ENCODE measurements at regions not wholly inside any gene's neighbourhood (a gene's known extent, or its start where the extent isn't known, plus 50 kb on each side); places are given as distances from the start of the nearest gene placed in this dataset.
A peak's percentile ranks its signal among the peaks of the same experiment; 100 is the strongest.

- TF ChIP-seq ESRRA (IDR thresholded peaks at IDR 0.05; ENCODE audit: borderline replicate concordance, low read depth) (peak; percentile 34; the same call in 1 of the 2 replicates), BRF1 (IDR thresholded peaks at IDR 0.05; ENCODE audit: borderline replicate concordance, extremely low read depth, insufficient read length) (no peak), TEAD2 (tag; IDR thresholded peaks at IDR 0.05) (no peak), NFIC (IDR thresholded peaks at IDR 0.05) (0 out of 2 replicates have a peak, but pooled peaks have one; percentile 13), AFF1 (IDR thresholded peaks at IDR 0.05; ENCODE audit: low read depth in 1 of 2, partially characterized antibody in 2 of 2) (no peak), NFE2 (IDR thresholded peaks at IDR 0.05; ENCODE audit: low read depth) (peak; percentile 52; the same call in 1 of the 2 replicates)
These were observed 88.6 kb upstream of the ID2 start (continued) for GRCh38 chr2:8593243-8593642.

DNA sequence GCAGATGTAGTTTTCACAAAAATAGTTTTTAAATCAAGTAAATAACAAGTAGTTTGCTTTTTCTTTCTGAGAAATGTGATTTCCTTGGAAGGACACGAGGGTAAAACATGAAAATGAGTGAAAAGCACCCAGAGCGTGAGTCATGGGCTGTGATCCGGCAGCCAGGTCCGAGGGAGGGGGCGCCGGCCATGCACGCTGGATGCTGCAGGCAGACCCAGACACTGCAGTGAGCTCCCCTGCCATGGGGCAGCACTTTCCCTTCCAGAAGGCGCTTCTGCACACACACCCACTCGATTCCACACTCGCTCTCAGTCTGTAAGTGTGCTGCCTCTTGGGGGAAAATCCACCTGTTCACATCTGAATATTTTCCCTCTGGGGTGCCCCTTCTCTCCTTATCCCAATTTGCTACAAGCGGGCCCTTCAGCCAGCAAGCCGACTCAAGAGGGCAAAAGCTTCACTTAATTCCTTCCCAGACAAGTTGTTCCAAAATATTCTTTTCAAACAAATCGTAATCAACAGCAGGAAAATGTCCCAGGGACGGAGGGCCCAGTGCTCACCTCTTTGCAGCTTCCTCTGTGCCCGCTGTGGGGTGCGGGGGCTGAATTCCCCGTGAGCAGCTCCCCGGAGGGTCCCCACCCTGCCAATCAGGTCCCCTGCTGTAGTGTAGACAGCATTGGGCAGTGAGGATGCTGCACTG, 87.0 kb upstream of the ID2 start:
- H3K9me1 ChIP-seq (ENCODE audit: control insufficient read depth, insufficient read depth, low read length), result no peaks in the 10 kb centered on the region
- H3K4me3 ChIP-seq, result no peak overlapping the region
- no peak overlapping the region; the same call in 1 of the 2 replicates for H2AFZ ChIP-seq (ENCODE audit: low read depth, low read length)
- H3K79me2 ChIP-seq (ENCODE audit: control insufficient read depth, insufficient read depth, low read length), result no peaks in the 10 kb centered on the region
- ATAC-seq (no peak), FAIRE-seq (no peak), DNase-seq (ENCODE audit: extremely low read depth in 1 of 4, low spot score in 3 of 4) (no peak)
- 23% methylated on average over 18 of the region's 18 CpGs for WGBS (ENCODE audit: insufficient coverage, low coverage, missing lambda C conversion rate)
- no peak overlapping the region for H3K27ac ChIP-seq (ENCODE audit: extremely low read depth, low read depth, low read length)
- no peaks in the 10 kb centered on the region for H4K20me1 ChIP-seq (replicated peaks; ENCODE audit: control insufficient read depth, insufficient read depth, low read length)
- 0 out of 2 replicates have a peak, but pooled peaks have one; percentile 43 for TF ChIP-seq FOSL1 (tag; conservative IDR thresholded peaks at IDR 0.05)
- 0 out of 2 replicates have a peak, but pooled peaks have one; percentile 20 for TF ChIP-seq ATF3 (IDR thresholded peaks at IDR 0.05)
- TF ChIP-seq ATF3 (CRISPR knock-in tag; conservative IDR thresholded peaks at IDR 0.05), result no peak
- TF ChIP-seq PRDM10 (IDR thresholded peaks at IDR 0.05; ENCODE audit: partially characterized antibody), result no peak
- intact Hi-C loops (cut with micrococcal nuclease) (no loop called here), in situ Hi-C loops (cut with MboI) (no loop called here)
- ChIA-PET POLR2A (no interaction called here), CTCF (ENCODE audit: low intra/inter-chr PET ratio) (no interaction called here)
- no peaks in the 10 kb centered on the region for H3K9me3 ChIP-seq (replicated peaks; ENCODE audit: control insufficient read depth, insufficient read depth, low read depth, low read length)
- 0 out of 4 replicates have a peak overlapping the region, but pooled peaks of 1 of the 2 experiments have one; percentile 21 for H3K9ac ChIP-seq (ENCODE audit: insufficient read depth in 1 of 2, low read depth in 2 of 2, low read length in 2 of 2)
- H3K4me2 ChIP-seq (ENCODE audit: insufficient read depth, low read length), result no peak overlapping the region
- H3K27me3 ChIP-seq (ENCODE audit: control insufficient read depth in 2 of 2, insufficient read depth in 2 of 2, low read length in 2 of 2), result peaks cover 6 to 34% of the 10 kb centered on the region in 2 experiments; a peak in 4 of 5 replicates
- no peaks in the 10 kb centered on the region for H3K36me3 ChIP-seq (ENCODE audit: control insufficient read depth, insufficient read depth, low read length)
- BruUV-seq (replicated peaks), result no TSS peak
- H3K4me1 ChIP-seq (replicated peaks in 1 of 2; ENCODE audit: control insufficient read depth in 2 of 2, insufficient read depth in 2 of 2, low read length in 2 of 2), result peaks cover 10 to 22% of the 10 kb centered on the region in 2 experiments

Measured in K562 (cell line).